ENCODE measurements at regions not wholly inside any gene's neighbourhood (a gene's known extent, or its start where the extent isn't known, plus 50 kb on each side); places are given as distances from the start of the nearest gene placed in this dataset.
"Not testable (repeated sequence)": the region's sequence is repeated elsewhere in the genome, so short reads cannot be mapped to it uniquely, and the experiment has no call there.

DNA sequence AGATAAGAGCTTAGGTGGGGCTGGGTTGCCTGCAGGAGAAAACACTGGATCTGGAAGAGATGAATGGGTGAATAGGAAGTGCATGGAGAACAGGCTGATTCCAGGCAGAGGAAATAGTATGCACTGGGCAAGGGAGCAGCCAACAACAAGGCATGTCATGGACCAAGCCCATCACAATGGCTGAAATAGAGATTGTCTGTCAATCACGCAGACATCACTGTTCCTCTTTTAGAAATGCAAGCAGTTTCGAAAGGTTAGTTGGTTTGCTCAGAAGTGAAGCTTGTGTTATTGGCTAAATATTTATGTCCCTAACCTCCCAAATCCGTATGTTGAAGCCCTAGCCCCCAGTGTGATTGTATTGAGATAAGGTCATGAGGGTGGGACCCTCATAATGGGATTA is 621.7 kb upstream of the CDH11 start:
- no peak for TF ChIP-seq EP300 (IDR thresholded peaks at IDR 0.05)
- no peak for TF ChIP-seq POLR2A (IDR thresholded peaks at IDR 0.05)
- TF ChIP-seq, protein P1, sequence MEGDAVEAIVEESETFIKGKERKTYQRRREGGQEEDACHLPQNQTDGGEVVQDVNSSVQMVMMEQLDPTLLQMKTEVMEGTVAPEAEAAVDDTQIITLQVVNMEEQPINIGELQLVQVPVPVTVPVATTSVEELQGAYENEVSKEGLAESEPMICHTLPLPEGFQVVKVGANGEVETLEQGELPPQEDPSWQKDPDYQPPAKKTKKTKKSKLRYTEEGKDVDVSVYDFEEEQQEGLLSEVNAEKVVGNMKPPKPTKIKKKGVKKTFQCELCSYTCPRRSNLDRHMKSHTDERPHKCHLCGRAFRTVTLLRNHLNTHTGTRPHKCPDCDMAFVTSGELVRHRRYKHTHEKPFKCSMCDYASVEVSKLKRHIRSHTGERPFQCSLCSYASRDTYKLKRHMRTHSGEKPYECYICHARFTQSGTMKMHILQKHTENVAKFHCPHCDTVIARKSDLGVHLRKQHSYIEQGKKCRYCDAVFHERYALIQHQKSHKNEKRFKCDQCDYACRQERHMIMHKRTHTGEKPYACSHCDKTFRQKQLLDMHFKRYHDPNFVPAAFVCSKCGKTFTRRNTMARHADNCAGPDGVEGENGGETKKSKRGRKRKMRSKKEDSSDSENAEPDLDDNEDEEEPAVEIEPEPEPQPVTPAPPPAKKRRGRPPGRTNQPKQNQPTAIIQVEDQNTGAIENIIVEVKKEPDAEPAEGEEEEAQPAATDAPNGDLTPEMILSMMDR (IDR thresholded peaks at IDR 0.05) = no peak
- TF ChIP-seq POLR2AphosphoS5 (IDR thresholded peaks at IDR 0.05) = no peak
- H3K4me3 ChIP-seq = no peak overlapping the region
- 77% methylated on average over 3 of the region's 3 CpGs for WGBS
- H3K27ac ChIP-seq = no peak overlapping the region
- H3K36me3 ChIP-seq = no peaks in the 10 kb centered on the region
- DNase-seq (ENCODE audit: low spot score in 2 of 2) = no peak
- no peaks in the 10 kb centered on the region for H3K9me3 ChIP-seq
- no peaks in the 10 kb centered on the region for H3K4me1 ChIP-seq
- H3K27me3 ChIP-seq = no peaks in the 10 kb centered on the region

DNA sequence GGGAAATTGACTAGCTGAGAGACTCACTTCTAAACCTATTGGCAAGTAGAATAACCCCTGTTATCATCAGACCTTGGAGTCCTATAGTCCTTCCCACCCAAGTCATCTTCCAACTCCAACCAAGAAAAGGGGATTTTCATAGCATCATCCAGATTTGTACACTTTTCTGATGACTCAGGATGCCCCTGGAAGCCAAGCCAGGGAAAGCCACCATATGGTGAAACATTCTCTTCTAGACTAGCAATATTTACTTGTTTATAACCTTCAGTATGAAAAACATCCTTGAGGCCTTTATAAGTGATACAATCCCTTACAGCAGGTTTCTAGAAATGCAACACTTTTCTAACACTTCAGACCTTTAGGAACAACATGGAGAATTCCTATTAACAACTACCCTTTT is 618.8 kb upstream of the CDH11 start:
- H3K36me3 ChIP-seq = no peaks in the 10 kb centered on the region
- H3K4me3 ChIP-seq = no peak overlapping the region
- H3K4me1 ChIP-seq = no peaks in the 10 kb centered on the region
- H3K9me3 ChIP-seq = no peaks in the 10 kb centered on the region
- no peak overlapping the region for H3K27ac ChIP-seq
- no peaks in the 10 kb centered on the region for H3K27me3 ChIP-seq
- DNase-seq (ENCODE audit: low spot score in 2 of 2) = no peak
- TF ChIP-seq EP300 (IDR thresholded peaks at IDR 0.05) (no peak), POLR2AphosphoS5 (IDR thresholded peaks at IDR 0.05) (no peak), POLR2A (IDR thresholded peaks at IDR 0.05) (no peak)
- TF ChIP-seq, protein P1 (IDR thresholded peaks at IDR 0.05) = no peak

DNA sequence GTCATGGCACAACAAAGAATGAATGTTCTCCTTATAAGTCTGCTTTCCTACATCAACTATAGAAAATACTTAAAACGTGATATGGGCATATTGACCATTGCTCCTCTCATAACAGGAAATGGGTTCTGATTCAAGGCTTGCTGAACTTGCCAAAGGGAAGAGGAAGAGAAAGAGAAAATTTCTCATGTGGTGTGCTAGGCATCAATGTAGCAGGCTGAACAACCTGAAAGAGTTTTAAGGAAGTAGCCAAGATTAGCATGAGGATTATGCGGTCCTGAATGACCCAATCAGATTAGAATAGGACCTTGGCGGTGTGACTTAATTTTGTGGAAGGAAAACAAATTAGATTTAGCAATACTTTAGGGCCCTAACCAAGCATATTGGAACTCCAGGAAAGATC is 617.7 kb upstream of the CDH11 start:
- no peak for DNase-seq (ENCODE audit: low spot score in 2 of 2)
- no peaks in the 10 kb centered on the region for H3K27me3 ChIP-seq
- H3K4me3 ChIP-seq = no peak overlapping the region
- 80% methylated on average over 3 of the region's 3 CpGs for WGBS
- H3K27ac ChIP-seq = no peak overlapping the region
- H3K36me3 ChIP-seq = no peaks in the 10 kb centered on the region
- no peaks in the 10 kb centered on the region for H3K4me1 ChIP-seq
- no peak for TF ChIP-seq POLR2AphosphoS5 (IDR thresholded peaks at IDR 0.05)
- H3K9me3 ChIP-seq = no peaks in the 10 kb centered on the region

DNA sequence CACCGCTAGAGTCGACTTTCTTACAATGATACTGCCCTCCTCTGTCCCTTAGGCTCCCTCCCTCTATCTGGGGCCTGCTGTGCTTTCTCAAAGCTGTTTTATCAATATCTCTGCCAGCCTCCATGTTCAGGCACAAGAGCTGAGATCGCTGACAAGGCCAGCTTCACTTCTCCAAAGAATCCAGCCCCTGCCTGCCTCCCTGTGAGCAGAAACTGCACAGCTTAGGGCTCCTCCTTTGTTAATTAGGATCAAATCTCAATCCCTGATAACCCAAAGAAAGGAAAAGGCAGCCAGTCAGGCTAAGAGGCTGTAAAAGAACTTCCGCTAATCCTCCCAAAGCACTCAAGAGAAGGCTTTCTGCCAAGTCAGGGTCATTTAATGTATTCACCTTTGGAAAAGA is 616.0 kb upstream of the CDH11 start:
- WGBS = 68% methylated on average over 4 of the region's 4 CpGs
- Histone ChIP-seq H3K4me1 (no peaks in the 10 kb centered on the region), H3K27ac (no peak overlapping the region), H3K36me3 (no peaks in the 10 kb centered on the region), H3K4me3 (no peak overlapping the region), H3K9me3 (no peaks in the 10 kb centered on the region), H3K27me3 (no peaks in the 10 kb centered on the region)
- DNase-seq (ENCODE audit: low spot score in 2 of 2) = no peak
- TF ChIP-seq POLR2A (IDR thresholded peaks at IDR 0.05) = no peak
- no peak for TF ChIP-seq EP300 (IDR thresholded peaks at IDR 0.05)
- no peak for TF ChIP-seq POLR2AphosphoS5 (IDR thresholded peaks at IDR 0.05)
- TF ChIP-seq, protein P1 (IDR thresholded peaks at IDR 0.05) = no peak

DNA sequence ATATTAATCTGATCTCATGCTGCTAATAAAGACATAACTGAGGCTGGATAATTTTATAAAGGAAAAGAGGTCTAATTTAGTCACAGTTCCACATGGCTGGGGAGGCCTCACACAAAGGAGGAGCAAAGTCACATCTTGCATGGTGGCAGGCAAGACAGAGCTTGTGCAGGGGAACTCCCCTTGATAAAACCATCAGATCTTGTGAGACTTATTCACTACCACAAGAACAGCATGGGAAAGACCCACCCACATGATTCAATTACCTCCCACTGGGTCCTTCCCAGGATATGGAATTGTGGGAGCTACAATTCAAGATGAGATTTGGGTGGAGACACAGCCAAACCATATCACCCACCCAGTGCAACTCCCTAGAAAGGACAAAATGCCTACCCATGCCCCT is 613.8 kb upstream of the CDH11 start:
- not testable (repeated sequence) for H3K27ac ChIP-seq; H3K4me1 ChIP-seq; H3K4me3 ChIP-seq; H3K27me3 ChIP-seq; DNase-seq (ENCODE audit: low spot score in 2 of 2); H3K36me3 ChIP-seq; H3K9me3 ChIP-seq

DNA sequence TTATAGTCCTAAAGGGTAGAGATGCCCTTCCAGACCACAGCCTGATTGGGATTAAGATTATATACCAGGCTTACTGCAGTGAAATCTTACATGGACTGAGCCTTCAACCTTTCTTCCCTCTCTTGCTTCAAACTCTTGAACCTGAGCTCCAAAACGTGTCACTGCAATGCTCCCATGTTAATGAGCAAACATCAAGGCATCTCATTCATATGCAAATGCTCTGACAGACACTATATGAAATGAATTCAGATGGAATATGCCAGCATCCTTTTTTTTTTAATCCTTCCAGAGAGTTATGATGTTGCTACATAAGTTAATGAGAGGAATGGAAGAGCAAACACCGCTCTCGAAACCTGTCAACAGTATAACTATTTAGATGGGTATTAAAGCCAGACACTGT is 611.9 kb upstream of the CDH11 start:
- DNase-seq (ENCODE audit: low spot score in 2 of 2) = no peak
- TF ChIP-seq, protein P1 (IDR thresholded peaks at IDR 0.05) = no peak
- no peak for TF ChIP-seq POLR2A (IDR thresholded peaks at IDR 0.05)
- H3K36me3 ChIP-seq = no peaks in the 10 kb centered on the region
- 61% methylated on average over 3 of the region's 3 CpGs for WGBS
- H3K9me3 ChIP-seq = no peaks in the 10 kb centered on the region
- no peaks in the 10 kb centered on the region for H3K4me1 ChIP-seq
- H3K27ac ChIP-seq = no peak overlapping the region
- no peaks in the 10 kb centered on the region for H3K27me3 ChIP-seq
- H3K4me3 ChIP-seq = no peak overlapping the region

Data from suprapubic skin (tissue), 4 donors.